NCI-H128 (cell line): ENCODE measurements at regions not wholly inside any gene's neighbourhood (a gene's known extent, or its start where the extent isn't known, plus 50 kb on each side); places are given as distances from the start of the nearest gene placed in this dataset.
A peak's percentile ranks its signal among the peaks of the same experiment; 100 is the strongest.

ENCODE experiments used
- DNase-seq: peaks from one replicate; lab custom pipeline; 2025; ENCODE audit not compliant: unreplicated experiment; lab: John Stamatoyannopoulos, UW

DNA sequence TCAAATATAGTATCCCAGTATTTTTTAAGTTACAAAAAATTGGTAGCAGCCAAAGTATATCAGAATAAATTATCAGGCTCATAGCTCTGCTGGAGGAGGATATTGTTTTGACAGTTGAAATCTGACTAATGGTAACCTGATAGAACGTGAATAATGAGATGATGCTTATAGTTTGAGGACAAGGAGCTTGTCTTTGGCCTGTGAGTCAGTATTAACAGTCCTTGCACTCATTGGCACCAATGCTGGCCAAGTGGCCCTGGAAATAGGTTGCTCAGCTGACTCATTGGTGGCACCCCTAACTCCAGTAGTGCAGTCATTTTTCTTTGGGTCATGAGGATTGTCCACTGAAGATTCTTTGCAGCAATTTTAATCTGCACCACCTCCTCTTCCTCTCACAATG, 203.3 kb upstream of the JADE1 start:
- no peak for DNase-seq

DNA sequence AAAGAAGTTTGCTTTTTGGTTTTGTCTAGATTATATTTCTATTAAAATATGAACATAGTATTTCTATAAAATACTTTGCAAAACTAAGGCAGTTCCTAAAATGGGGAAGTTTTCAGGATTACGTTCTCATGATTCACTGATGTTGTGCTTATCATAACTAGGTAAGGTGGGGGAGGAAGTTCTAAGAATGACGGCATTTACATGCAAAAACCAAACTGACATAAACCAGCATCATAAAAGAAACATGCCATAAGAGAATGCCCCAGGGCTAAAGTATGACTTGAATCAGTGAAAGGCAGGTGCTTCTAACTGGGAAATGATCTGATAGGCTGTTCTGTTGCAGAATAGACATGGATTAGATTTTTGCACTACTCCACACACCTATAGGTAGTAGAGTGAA, 204.7 kb upstream of the JADE1 start:
- no peak for DNase-seq

GRCh38 chr4:128604204-128604603, 205.3 kb upstream of the JADE1 start:
- DNase-seq: no peak

DNA sequence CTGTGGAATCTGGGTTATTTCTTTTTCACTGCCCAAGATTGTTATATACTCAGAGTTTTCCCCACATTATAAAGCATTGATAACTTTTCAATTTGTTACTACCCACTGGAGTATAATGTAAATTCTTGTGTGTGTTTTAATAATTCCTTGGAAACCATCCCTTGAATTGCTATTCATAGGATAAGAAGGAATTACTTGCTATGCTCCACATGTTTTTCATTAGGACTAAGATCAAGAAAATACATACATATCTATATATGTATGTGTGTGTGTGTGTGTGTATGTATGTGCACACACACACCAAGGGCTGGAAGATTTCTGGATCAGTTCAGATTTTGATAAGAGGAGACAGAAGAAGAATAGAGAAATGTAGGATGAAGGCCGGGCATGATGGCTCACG, 206.4 kb upstream of the JADE1 start:
- DNase-seq: no peak

- DNase-seq: no peak
These were observed 207.4 kb upstream of the JADE1 start for GRCh38 chr4:128601991-128602695.

DNA sequence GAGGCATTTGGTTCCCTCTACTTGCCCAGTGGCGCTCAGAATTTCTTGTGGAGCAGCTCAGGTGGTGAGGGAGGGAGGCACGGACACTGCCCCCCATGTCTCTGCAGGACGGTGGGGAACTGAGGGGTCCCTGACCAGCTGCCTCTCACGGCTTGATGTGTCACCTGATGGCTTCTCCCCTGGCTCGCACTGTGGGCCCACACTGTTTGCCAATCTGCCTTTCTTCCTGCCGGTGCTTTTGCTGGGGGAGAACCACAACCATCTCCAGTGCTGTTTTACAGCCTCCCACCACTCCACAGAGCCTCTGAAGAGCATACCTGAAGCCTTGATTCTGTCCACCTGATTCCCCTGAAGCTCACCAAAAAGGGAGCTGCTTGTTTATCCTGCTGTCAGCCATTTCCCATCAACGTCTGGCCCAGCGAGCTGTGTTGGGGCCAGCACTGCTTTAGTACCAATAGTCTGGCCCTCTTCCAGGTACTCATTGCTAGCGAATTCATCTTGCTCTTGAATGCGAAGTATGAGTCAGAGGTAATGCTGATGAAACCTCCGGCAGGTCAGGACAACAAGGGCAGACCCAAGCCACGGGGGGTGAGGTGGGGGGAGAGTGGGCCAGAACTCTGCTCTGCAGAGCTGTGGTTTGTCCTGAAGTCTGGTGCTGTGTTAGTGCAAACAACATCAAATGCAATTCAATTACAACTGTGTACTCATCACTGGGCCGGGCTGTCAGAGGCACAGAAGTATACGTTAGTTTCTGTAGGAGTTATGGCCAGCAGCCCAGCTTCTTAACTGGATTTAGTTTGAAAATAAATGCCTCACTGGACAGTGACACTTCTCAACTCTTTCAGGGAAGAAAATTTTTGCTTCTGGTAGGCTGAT, 208.3 kb upstream of the JADE1 start:
- peak; percentile 33 for DNase-seq

GRCh38 chr4:128600410-128600809, 209.1 kb upstream of the JADE1 start:
- DNase-seq: no peak

DNA sequence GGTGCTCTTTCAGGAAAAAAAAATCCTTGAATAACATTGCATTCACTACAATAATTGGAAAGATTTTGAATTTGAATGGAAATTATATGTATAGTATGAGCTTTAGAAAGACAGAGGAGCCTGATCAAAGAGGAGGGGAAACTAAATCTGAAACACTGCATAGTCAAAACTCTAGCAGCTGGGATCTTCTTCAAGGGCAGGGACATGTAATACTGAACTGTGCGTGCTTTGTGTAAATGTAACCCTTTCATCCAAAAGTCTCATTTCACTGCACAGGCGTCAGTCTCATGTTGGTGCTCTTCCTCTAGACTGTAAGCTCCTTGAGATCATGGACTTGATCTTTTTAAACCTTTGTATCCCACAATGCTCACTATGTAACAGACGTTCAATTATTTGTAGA, 212.0 kb upstream of the JADE1 start:
- no peak for DNase-seq

DNA sequence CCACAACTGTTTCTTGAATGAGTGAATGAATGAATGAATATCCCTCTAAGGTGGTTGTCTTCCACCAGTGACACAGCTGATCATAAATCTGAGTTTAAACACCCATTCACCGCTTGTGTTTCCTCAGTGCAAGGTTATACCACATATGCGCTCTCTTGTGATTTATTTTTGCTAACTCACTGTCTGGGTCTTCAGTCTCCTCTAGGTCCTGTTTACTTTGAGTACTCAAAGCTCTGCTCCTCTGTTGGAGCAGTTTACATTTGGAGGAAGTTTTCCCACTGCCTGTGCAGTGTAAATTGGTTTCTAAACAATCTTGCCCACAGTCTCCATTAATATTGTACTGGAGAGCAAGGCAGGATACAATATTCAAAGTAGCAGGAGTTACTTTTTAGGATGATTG, 212.6 kb upstream of the JADE1 start:
- DNase-seq: no peak

- DNase-seq: no peak
These were observed 213.4 kb upstream of the JADE1 start for GRCh38 chr4:128596115-128596514.

DNA sequence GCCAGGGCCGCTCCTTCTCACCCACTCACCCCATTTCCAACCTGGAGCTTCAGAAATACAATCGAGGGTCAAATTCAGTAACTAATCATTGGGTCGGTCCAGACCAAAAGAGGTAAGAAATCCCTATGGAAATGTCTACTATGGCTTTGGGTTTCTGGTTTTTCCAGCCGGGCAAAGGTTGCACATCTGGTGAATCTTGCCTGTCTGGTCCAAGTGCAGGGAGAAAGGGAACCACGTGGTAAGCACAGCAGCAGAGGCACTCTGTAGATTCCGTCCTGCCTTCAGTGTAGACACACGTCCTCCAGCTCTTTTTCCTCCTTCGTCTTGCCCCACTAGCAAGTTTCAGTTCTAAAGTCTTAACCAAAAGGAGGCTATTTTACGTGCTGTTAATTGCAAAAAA, 218.0 kb upstream of the JADE1 start:
- DNase-seq: no peak

- DNase-seq: no peak
These were observed 218.7 kb upstream of the JADE1 start for GRCh38 chr4:128590773-128591172.

DNA sequence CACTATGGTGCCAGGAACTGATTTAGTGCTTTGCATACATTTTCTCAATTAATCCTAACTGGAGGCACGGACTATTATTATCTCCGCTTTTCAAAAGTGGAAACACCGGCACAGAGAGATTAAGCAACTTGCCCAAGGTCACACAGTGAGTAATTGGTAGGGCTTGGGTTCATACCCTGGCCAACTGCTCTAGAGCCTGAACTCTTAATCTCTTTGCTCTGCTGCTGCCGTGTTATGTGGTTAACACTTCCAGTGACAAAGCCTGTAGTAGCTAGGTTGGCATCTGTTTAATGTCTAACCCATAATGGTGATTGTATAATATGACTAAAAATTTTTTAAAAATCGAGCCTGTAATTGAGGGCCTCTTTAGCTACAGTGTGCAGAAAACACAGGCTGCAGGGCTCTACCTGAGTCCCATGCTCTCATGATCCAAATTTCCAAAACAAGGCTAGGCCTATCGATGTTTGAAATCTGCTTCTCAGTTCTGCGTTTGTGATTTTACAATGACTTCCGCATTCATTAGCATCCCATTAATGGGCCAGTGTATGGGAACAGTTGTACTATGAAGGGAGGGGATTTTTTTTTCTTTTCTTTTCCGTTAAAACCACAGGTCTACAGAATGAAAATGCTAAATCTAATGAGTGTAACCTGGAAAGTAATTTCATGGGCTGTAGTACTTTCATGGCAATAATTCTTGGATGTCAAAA, 219.3 kb upstream of the JADE1 start:
- no peak for DNase-seq

DNA sequence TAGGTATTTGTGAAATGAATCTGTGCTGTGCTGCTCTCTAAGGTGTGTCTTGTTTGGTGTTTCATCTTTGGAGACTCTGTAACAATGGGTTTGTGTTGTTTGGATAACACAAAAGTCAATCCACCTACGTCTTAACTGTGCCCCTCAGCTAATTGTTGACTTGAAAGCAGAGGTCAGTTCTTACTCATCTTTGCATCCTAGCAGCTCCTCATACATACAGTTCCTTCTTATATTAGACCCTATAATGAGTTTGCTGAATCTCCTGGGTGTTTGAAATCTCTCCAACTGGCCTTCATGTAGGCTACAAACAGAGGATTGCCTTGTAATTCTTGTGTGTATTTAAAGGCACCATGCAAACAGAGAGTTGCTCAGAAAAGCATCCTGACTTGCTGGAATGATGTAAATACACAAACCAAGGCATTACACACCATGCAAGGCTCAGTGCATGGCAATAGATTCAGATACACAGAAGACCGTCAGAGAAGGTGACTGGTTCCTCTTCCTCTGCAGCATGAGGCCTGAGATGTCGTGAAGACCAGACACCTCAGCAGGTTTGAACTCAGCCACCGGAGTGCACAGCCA, 220.0 kb upstream of the JADE1 start:
- DNase-seq: no peak

GRCh38 chr4:128587382-128587781, 222.1 kb upstream of the JADE1 start:
- no peak for DNase-seq

DNA sequence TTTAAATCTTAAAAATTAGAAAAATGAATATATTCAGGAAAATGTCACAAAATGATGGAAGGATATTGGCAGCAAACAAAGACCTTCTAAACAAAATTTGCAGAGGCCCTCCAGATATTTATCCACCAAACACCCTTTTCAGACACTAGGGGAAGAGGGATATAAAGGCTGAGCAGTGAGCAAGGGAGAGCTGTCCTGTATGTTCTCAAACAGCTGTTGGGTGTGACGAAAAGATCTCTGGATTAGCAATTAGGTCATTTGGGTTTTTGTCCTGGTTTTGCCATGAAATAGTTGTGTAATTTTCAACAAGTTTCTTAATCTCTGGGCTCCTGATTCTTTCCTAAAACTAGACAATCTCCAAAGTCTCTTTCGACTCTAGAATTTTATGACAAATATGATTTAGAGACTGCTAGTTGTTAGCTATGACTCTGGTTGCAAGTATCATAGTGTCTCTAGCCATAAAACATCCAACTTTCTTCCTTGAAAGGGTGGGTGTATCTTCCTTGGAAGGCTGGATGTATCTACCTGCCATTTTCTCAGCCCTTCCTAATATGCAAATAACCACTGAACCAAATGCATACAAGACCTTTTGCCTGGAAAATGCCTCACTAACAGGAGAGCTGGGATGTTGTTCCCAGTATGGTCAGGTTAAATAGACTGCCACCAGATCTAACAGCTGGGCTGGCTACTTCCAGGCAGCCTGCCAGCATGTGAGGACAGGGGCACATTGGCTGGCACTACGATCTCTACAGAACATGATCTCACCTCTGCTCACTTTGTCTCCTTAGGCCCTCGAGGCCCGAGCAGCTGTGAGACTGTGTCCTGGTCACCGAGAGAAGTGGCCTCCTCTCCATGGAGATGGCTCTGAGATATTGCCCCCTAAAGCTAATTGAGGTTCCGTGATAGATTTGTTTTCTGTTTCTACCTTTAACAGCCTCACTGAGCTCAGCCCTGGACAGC, 225.5 kb upstream of the JADE1 start:
- no peak for DNase-seq

DNA sequence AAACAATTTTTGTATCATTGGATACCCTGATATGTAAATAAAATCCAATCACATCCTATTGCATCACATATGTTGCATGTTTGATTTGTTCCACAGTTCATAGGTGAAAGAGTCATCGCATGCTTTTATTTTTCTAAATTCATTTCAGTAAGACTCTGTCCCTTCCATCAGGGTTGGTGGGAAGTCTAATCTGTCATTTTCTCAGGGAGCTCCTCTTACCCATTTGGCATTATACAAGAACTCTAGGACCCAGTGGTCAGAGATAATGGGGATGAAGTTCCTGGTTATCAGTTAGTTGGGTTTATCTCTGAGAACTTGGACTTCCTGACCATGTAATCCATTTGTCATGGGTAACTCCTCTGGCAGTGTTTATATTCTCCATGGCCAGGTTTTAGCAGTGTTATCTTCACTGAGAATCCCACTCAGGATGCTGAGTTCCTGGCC, 227.1 kb upstream of the JADE1 start:
- no peak for DNase-seq

DNA sequence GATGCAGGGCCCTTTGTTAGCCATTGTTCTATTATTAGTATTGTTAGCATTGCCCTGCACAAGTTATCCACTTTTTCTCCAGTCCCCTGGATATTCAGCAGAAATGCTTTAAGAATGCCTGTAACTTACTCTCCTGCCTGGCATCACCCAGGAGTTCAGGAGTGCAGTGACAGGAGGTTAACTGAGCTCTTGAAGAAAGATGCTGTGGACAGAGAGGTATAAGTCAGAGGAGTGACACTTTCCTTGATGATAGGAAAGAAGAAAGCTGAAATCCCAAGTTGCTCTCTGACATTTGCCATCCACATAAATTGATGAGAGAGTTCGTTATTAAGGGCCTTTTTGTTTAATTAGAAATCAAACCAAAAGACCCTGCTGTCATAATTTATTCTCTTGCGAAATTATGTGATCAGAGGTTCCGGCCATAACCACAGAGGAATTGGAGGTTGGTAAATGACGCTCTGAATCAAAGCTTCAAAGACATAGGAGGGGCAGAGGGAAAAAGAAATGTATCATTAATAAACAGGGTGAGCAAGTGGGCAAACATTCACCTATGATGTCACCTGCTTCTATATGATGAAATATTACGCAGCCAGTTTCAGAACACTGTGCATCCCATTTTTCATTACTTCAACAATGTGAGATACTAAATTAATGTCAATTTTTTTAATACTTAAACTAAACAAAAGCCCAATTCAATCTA, 230.2 kb upstream of the JADE1 start:
- DNase-seq: no peak

- DNase-seq: no peak
These were observed 234.8 kb upstream of the JADE1 start for GRCh38 chr4:128574706-128575105.
